ENCODE measurements at regions not wholly inside any gene's neighbourhood (a gene's known extent, or its start where the extent isn't known, plus 50 kb on each side); places are given as distances from the start of the nearest gene placed in this dataset.

DNA sequence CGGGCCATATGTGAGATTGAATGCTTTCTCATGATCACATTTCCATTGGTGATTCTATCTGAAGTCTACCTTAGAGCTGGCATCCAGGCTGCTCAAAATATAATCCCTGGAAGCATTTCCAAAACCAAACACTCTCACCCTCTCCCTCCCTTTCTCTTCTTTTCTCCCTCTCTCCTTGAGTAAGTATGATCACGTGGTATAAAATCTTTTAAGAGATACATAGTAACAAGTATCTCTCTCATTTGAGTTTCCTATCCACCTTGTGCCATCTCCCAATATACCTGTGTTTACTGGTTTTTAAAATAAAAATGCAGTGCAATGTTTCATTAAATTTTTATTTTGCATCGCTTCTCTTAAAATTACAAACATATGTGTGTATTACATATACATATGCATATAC, 350.9 kb upstream of the KCNH8 start:
- no peaks in the 10 kb centered on the region for H3K36me3 ChIP-seq (ENCODE audit: control insufficient read depth, insufficient read depth, low read length)
- no peak overlapping the region for H2AFZ ChIP-seq (ENCODE audit: low read depth, low read length)
- H3K9me1 ChIP-seq (ENCODE audit: control insufficient read depth, insufficient read depth, low read length): no peaks in the 10 kb centered on the region
- H3K27ac ChIP-seq (ENCODE audit: extremely low read depth, low read depth, low read length): no peak overlapping the region
- no peaks in the 10 kb centered on the region for H3K9me3 ChIP-seq (replicated peaks; ENCODE audit: control insufficient read depth, insufficient read depth, low read depth, low read length)
- no peaks in the 10 kb centered on the region for H4K20me1 ChIP-seq (replicated peaks; ENCODE audit: control insufficient read depth, insufficient read depth, low read length)
- intact Hi-C loops (cut with micrococcal nuclease): no loop called here
- FAIRE-seq: no peak
- ATAC-seq: no peak
- H3K4me3 ChIP-seq: no peak overlapping the region
- no peaks in the 10 kb centered on the region for H3K4me1 ChIP-seq (replicated peaks in 1 of 2; ENCODE audit: control insufficient read depth in 2 of 2, insufficient read depth in 2 of 2, low read length in 2 of 2)
- POLR2A ChIA-PET: no interaction called here
- no peaks in the 10 kb centered on the region for H3K79me2 ChIP-seq (ENCODE audit: control insufficient read depth, insufficient read depth, low read length)
- H3K27me3 ChIP-seq (ENCODE audit: control insufficient read depth in 2 of 2, insufficient read depth in 2 of 2, low read length in 2 of 2): no peaks in the 10 kb centered on the region
- BruUV-seq (replicated peaks): no TSS peak
- CTCF ChIA-PET (ENCODE audit: low intra/inter-chr PET ratio): no interaction called here
- 2% methylated on average over 3 of the region's 3 CpGs for WGBS (ENCODE audit: insufficient coverage, low coverage, missing lambda C conversion rate)
- H3K9ac ChIP-seq (ENCODE audit: insufficient read depth in 1 of 2, low read depth in 2 of 2, low read length in 2 of 2): no peak overlapping the region
- no peak overlapping the region for H3K4me2 ChIP-seq (ENCODE audit: insufficient read depth, low read length)
- DNase-seq (ENCODE audit: extremely low read depth in 1 of 4, low spot score in 3 of 4): no peak
- in situ Hi-C loops (cut with MboI): no loop called here
- TF ChIP-seq, protein P1, sequence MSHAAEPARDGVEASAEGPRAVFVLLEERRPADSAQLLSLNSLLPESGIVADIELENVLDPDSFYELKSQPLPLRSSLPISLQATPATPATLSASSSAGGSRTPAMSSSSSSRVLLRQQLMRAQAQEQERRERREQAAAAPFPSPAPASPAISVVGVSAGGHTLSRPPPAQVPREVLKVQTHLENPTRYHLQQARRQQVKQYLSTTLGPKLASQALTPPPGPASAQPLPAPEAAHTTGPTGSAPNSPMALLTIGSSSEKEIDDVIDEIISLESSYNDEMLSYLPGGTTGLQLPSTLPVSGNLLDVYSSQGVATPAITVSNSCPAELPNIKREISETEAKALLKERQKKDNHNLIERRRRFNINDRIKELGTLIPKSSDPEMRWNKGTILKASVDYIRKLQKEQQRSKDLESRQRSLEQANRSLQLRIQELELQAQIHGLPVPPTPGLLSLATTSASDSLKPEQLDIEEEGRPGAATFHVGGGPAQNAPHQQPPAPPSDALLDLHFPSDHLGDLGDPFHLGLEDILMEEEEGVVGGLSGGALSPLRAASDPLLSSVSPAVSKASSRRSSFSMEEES (CRISPR knock-in tag; IDR thresholded peaks at IDR 0.05): peak; percentile 64
- TF ChIP-seq HNRNPH1 (optimal IDR thresholded peaks at IDR 0.05; ENCODE audit: low read depth, low read length): no peak

DNA sequence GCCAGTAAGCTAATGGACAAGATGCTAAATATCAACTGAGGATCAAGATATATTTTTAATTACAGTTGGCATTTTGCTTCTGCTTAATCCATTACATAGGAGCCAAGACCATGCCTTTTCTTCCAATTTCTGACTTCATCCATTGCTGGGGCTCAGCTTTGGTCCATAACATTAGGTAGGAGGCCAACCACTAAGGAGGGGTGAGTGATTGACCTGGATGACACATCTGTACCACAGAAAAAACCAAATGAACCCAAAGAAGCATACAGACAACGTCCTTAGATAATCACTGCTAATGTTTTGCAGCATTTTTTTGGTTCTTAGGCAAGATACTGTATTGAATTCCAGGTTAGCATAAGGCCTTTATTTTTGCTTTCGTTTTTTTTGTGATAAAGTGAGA, 353.2 kb upstream of the KCNH8 start:
- TF ChIP-seq CREBBP (IDR thresholded peaks at IDR 0.05; ENCODE audit: low read depth, low read length): no peak
- TF ChIP-seq ETV5 (CRISPR knock-in tag; IDR thresholded peaks at IDR 0.05; ENCODE audit: low read depth): no peak
- TF ChIP-seq CEBPG (CRISPR knock-in tag; IDR thresholded peaks at IDR 0.05): no peak
- TF ChIP-seq CEBPG (tag; conservative IDR thresholded peaks at IDR 0.05 in 1 of 2, IDR thresholded peaks at IDR 0.05 in 1 of 2): no peak
- TF ChIP-seq ETS2 (tag; IDR thresholded peaks at IDR 0.05; ENCODE audit: borderline replicate concordance, poor library complexity, severe bottlenecking): no peak
- TF ChIP-seq MCM2 (IDR thresholded peaks at IDR 0.05; ENCODE audit: low read depth): no peak
- TF ChIP-seq, protein P2, sequence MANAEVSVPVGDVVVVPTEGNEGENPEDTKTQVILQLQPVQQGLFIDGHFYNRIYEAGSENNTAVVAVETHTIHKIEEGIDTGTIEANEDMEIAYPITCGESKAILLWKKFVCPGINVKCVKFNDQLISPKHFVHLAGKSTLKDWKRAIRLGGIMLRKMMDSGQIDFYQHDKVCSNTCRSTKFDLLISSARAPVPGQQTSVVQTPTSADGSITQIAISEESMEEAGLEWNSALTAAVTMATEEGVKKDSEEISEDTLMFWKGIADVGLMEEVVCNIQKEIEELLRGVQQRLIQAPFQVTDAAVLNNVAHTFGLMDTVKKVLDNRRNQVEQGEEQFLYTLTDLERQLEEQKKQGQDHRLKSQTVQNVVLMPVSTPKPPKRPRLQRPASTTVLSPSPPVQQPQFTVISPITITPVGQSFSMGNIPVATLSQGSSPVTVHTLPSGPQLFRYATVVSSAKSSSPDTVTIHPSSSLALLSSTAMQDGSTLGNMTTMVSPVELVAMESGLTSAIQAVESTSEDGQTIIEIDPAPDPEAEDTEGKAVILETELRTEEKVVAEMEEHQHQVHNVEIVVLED (CRISPR knock-in tag; IDR thresholded peaks at IDR 0.05): no peak
- TF ChIP-seq HDGF (IDR thresholded peaks at IDR 0.05): no peak
- no peak for TF ChIP-seq SP1 (CRISPR knock-in tag; IDR thresholded peaks at IDR 0.05)
- TF ChIP-seq PTBP1 (IDR thresholded peaks at IDR 0.05; ENCODE audit: low read depth, low read length): no peak
- POLR2A ChIA-PET: no interaction called here

More for the DNA sequence above, 353.2 kb upstream of the KCNH8 start:
- no peaks in the 10 kb centered on the region for H3K36me3 ChIP-seq (ENCODE audit: control insufficient read depth, insufficient read depth, low read length)
- no peak overlapping the region for H3K27ac ChIP-seq (ENCODE audit: extremely low read depth, low read depth, low read length)
- H4K20me1 ChIP-seq (replicated peaks; ENCODE audit: control insufficient read depth, insufficient read depth, low read length): no peaks in the 10 kb centered on the region
- in situ Hi-C loops (cut with MboI): no loop called here
- no TSS peak for BruUV-seq (replicated peaks)
- FAIRE-seq (no peak), DNase-seq (ENCODE audit: extremely low read depth in 1 of 4, low spot score in 3 of 4) (no peak), ATAC-seq (no peak)
- no peaks in the 10 kb centered on the region for H3K27me3 ChIP-seq (ENCODE audit: control insufficient read depth in 2 of 2, insufficient read depth in 2 of 2, low read length in 2 of 2)
- 0% methylated on average over 2 of the region's 2 CpGs for WGBS (ENCODE audit: insufficient coverage, low coverage, missing lambda C conversion rate)
- no peaks in the 10 kb centered on the region for H3K79me2 ChIP-seq (ENCODE audit: control insufficient read depth, insufficient read depth, low read length)
- H3K4me3 ChIP-seq: no peak overlapping the region
- H2AFZ ChIP-seq (ENCODE audit: low read depth, low read length): no peak overlapping the region
- no peak overlapping the region for H3K9ac ChIP-seq (ENCODE audit: insufficient read depth in 1 of 2, low read depth in 2 of 2, low read length in 2 of 2)
- no peaks in the 10 kb centered on the region for H3K4me1 ChIP-seq (replicated peaks in 1 of 2; ENCODE audit: control insufficient read depth in 2 of 2, insufficient read depth in 2 of 2, low read length in 2 of 2)
- H3K9me1 ChIP-seq (ENCODE audit: control insufficient read depth, insufficient read depth, low read length): no peaks in the 10 kb centered on the region
- CTCF ChIA-PET (ENCODE audit: low intra/inter-chr PET ratio): no interaction called here
- H3K9me3 ChIP-seq (replicated peaks; ENCODE audit: control insufficient read depth, insufficient read depth, low read depth, low read length): no peaks in the 10 kb centered on the region
- no peak overlapping the region for H3K4me2 ChIP-seq (ENCODE audit: insufficient read depth, low read length)
- intact Hi-C loops (cut with micrococcal nuclease): no loop called here

Data from K562 (cell line).